Hematopoietic multipotent progenitor cell treated with erythropoietin and hydrocortisone succinate and interleukin-3 and kit ligand, for 6 days (in vitro differentiated cells): ENCODE measurements at regions not wholly inside any gene's neighbourhood (a gene's known extent, or its start where the extent isn't known, plus 50 kb on each side); places are given as distances from the start of the nearest gene placed in this dataset.

Experiments used
- DNase-seq: peaks from one replicate; pipeline ENCODE4 v3.0.0-alpha.2; 2015

DNA sequence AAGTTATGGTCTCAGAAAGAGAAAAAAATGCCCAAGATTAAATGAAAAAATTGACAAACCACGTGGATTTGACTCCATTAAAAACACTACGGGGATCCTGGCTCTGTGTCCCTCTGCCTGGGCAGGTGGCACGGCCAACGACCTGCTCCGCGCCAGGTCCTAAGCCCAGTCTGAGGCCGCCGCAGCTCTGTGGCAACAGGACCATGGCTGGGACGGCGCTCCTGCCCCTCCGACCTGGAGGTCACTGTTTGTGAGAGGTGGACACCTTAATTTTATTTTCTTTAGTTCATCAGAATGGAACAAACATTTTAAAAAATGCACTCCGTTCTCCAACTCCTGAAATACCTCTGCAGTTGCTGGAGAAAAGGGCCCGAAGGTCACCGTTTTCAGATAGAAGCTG lies 369.4 kb downstream of the CDH9 start:
- no peak for DNase-seq

DNA sequence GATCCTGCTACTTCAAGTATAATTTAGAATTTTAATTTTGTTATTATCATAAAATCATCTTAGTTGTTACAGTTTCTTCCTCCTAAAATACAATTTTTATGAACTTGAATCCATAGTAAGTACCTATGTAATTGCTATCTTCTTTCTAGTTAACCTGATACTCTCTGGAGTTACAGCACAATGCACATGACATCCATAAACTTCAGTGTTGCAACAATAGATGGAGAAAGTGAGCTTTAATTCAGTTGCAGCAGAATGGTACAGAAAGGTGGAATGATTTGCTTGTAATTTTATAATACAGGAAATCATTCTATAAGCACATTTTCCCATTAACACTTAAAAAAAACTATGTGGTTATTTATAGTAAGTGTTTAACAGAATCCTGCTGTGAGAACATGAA lies 372.0 kb downstream of the CDH9 start:
- no peak for DNase-seq

GRCh38 chr5:26663500-26663899 lies 374.9 kb downstream of the CDH9 start:
- no peak for DNase-seq

DNA sequence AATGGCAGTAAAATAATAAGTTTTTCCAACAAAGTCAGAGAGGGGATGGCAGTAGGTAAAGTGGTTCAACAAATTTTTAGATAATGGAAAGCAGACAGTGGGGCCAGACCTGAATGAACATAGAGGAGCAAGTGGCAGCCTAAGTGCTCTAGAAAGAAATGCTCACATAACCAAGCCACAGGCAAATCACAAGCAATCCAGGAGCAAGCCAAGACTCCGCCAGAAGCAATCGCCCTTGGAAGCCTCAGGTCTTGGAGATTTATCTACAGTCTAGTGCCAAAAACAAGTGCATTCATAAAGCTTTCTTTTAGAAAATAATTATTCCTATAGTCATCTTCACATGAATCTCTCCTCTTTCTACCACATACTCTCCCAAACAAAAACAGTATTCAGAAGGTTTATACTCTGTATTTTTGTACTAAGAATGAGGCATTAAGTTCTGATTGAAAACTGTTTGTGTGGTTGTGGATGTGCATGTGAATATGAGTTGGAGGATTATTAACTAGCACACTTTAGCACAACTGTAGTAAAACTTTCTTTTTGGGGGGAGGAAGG lies 375.5 kb downstream of the CDH9 start:
- no peak for DNase-seq

DNA sequence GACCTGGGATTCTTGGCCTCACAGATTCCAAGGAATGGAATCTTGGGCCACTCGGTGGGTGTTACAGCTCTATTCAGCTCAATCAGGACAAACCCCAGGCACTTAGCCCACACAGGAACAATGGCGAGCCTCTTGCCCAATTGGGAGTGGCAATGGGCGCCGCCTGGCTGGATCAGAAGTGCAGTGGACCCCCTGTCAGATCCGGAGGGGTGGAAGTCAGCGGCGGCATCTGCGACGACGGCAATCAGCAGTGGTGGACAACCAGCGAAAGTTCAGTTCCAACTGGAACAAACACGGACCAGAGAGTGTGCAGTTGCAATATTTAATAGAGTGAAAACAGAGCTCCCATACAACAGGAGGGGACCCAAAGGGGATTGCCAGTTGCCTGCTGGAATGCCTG lies 378.3 kb downstream of the CDH9 start:
- DNase-seq: no peak

GRCh38 chr5:26649000-26649399 lies 389.4 kb downstream of the CDH9 start:
- no peak for DNase-seq

- DNase-seq: no peak
Observed at GRCh38 chr5:26647781-26648180, 390.6 kb downstream of the CDH9 start.

DNA sequence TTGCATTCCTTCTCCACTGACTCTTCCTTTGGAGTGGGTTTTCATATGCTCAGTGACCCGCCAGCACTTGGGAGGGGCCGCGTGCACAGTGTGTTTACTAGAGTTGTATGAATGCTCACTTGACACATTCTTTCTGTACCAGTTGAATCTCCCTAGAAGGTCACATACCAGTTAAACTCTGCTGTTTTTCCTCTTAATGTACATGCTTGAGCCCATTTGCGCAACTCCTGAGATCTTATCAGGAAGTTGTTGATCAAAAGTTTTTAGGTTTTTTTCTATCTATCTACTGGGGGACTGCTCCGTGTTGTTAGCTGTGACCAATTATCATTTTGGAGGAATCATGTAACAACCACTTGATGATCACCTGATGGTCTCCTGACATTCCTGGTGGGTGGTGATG lies 392.7 kb downstream of the CDH9 start:
- DNase-seq: peak; percentile 3

DNA sequence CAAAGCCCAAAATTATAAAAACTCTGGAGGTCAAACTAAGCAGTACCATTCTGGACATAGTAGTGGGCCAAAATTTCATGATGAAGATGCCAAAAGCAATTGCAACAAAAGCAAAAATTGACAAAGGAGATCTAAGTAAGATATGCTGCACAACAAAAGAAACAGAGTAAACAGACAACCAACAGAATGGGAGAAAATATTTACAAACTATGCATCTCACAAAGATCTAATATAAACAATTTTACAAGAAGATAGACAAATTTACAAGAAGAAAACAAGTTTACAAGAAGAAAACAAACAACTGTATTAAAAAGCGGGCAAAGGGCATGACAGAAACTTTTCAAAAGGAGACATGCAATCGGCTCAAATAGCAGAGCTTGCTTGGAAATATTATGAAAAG lies 396.9 kb downstream of the CDH9 start:
- DNase-seq: no peak

- no peak for DNase-seq
Observed at GRCh38 chr5:26625099-26625498, 413.3 kb downstream of the CDH9 start.

- DNase-seq: no peak
Observed at GRCh38 chr5:26622947-26623346, 415.4 kb downstream of the CDH9 start.

GRCh38 chr5:26610577-26610976 lies 427.8 kb downstream of the CDH9 start:
- no peak for DNase-seq

- no peak for DNase-seq
Observed at GRCh38 chr5:26601563-26601962, 436.8 kb downstream of the CDH9 start.

DNA sequence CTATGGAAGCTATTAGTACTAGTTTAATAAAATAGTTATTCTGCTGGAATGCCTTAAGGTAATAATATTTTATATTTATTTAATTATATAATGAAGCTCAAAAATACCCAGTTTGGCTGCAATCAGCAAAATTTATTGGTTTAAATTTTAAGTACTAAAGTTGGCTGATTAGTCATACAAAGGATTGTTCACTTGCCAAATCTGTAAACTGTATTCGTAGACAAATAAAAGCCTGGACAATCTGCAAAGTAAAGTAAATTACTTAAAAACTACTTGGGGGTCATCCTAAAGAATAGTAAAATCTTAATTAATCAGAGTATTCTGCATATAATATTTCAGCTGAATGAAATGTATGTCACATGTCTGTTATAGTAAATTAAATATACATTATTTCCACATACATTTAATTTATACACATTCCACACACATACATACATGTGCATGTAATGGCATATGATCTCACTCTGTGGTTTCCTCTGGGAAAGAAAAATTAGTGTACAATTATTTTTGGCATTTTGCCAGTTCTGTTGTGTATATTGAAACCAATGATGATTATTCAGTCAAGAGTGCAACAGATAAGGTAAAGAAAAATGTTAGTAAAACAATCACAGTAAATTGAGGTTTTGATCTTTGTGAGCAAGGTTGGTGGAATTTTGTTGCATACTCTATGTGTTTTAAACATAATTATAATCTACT lies 455.9 kb downstream of the CDH9 start:
- DNase-seq: peak; percentile 3

- no peak for DNase-seq
Observed at GRCh38 chr5:26579712-26580111, 458.7 kb downstream of the CDH9 start.

GRCh38 chr5:26578002-26578401 lies 460.4 kb downstream of the CDH9 start:
- no peak for DNase-seq

- DNase-seq: no peak
Observed at GRCh38 chr5:26572480-26572879, 465.9 kb downstream of the CDH9 start.

GRCh38 chr5:26569929-26570258 lies 468.5 kb downstream of the CDH9 start:
- no peak for DNase-seq

DNA sequence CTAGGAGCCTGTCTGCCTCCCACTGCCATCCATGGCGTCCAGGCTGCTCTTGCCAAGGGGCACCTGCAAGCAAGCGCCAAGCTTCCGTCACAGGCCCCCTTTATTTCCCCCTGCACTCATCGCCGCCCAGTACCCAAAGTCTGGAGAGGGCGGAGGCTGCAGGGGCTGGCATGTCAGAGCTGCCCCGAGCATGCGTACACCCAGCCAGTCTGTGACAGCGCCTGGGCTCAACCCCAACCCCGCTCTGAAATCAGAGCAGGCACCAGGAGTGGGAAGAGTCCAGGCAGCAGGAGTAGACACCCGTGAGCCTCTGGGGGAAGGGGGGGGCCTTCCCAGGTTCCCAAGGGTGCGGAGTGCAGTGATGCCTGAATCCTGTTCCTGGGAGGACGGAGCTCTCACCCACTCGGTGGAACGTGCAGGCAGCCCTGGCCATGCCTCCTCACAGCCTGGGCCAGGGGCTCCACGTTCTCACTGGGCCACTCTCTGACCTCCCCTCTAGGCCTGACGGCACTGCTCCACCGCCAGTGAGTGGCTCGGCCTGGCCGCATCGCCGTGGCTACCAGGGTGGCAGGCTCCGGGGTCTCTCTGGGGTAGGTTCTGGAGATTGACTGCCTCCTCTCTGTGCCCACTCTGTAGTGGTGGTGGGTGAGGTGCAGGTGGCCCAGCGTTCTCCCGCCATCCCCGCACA lies 469.0 kb downstream of the CDH9 start:
- no peak for DNase-seq

DNA sequence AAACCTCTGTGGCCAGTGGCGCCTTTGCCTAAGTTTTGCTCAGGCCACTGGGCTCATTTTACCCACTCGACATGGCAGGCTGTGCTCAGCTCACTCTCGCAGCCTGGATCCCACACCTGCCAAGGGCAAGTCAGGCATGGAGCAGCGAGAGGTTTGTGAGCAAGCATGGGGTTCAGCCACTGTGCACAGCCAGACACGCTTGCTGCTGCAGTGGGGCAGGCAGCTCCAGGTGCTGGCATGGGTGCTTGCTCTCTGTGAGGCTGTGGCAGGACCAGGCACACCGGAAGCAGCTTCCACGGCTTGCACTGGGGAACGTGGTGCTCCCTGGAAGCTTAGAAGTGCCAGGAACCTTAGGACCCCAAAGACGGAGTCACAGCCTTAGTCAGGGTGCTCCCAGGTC lies 470.1 kb downstream of the CDH9 start:
- no peak for DNase-seq

DNA sequence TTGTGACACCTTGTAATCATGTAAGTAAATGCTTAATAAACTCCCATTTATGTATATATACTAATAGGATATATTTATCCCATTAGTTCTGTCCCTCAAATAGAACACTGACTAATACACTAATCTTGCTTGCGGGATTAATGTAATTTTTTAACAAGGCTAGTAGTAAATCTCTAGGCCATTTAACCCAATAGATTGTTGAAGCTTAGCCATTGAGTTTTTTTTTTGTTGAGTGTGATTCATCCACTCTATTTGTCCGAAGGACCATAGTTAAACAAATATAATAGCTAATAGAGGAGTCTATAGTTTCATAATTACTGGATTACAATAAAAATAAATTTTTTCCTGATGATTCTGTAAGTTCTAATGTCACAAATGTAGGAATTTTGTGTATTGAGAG lies 474.4 kb downstream of the CDH9 start:
- DNase-seq: no peak

DNA sequence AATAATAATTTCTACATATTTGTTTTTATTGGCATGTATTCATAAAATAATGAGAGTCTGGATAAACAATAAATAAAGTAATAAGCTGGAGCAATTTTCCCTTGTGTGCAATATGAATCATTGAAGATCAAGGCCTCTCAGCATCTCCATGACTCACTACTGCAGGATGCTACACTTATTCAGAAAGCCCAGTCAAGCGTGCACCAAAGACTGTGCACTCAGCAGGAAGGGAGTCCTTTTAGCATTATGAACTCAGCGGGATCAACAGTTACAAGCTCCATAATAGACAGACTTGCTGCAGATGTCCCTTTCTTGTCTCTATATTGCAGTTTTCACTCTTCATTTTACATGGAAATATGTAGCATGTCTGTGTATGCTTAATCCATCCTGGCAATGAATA lies 485.3 kb downstream of the CDH9 start:
- no peak for DNase-seq

DNA sequence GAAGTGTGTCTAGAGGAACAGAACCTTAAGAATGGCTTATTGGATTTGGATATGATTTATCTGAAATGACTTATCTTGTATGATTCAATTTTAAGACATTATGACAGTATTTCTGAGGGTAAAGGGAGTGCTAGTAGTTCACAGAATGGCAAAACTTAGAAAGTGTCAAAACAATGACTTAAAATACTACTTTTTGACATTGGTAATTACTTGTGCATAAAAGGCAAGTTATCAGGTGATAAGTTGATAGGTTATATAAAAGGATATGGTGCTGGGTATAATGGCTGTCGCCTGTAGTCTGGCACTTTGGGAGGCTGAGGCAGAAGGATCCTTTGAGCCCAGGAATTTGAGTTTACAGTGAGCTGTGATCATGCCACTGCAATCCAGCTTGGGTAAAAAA lies 494.4 kb downstream of the CDH9 start:
- no peak for DNase-seq

DNA sequence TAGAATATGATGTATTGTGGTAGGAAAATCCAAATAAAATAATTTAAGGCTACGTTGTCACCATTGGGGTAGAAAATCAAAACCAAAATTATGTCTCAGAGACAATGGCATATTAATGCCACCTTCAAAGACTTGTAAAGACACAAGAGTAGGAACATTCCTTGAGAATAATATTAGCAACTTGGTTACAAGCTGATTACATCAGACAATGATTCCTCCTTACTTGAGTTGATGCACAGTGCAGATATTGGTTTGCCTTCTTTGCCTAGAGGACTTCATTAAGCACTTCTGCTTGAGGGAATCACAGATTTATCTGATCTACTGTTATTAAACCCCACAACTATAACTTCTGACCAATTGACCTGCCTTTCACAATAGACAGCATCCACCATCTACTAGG lies 500.2 kb downstream of the CDH9 start:
- no peak for DNase-seq

GRCh38 chr5:26535215-26535614 lies 503.2 kb downstream of the CDH9 start:
- no peak for DNase-seq
